GM19467 (cell line): ENCODE measurements at regions not wholly inside any gene's neighbourhood (a gene's known extent, or its start where the extent isn't known, plus 50 kb on each side); places are given as distances from the start of the nearest gene placed in this dataset.
"Not testable (repeated sequence)": the region's sequence is repeated elsewhere in the genome, so short reads cannot be mapped to it uniquely, and the experiment has no call there.

Experiments used
- ATAC-seq: cut with Tn5 transposase; IDR thresholded peaks from one replicate; pipeline ENCODE4 v1.9.1; 2021; ENCODE audit warnings: mild to moderate bottlenecking, moderate library complexity; ENCODE audit not compliant: unreplicated experiment

DNA sequence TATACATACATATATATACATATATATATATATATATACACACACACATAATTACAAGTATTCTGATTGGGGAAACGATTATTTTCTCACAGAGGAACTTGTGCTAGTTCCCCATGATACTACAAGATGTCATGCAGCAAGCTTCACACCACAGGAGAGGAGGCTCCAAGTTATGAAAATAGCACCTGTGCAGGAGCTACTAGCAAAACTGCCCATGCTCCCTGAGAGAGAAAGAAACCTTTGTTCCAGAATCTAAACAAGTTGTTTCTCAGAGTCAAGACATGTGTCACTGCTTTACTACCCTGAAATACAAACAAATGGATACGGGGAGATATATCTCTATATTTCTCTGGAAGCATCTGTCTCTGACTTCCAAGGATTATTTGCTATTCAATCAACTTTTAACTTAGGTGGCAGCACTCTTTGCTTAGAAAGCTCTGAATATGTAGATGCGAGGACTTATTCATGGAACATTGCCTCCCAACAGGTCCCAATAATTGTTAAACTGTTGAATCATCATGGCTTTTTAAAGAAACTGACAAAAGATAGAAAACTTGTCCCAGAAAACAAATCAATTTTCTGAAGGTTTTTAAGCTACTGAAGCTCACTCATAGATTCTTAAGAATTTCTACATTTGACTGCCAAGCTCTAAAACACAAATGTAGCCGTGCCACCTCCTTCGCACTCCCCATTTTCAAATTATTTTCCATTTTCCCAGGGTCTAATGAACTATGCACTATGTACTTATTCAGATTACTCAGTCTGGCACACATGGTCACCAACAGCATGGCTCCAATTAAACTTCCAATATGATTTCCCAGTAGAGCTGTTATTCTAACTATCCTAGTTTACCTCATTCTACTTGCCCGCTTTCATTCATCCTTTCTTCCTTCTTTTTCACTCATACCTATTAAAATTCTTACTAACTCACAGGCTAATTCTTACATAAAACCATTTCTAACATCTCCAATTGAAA is 929.1 kb downstream of the LTN1 start:
- no peak for ATAC-seq

DNA sequence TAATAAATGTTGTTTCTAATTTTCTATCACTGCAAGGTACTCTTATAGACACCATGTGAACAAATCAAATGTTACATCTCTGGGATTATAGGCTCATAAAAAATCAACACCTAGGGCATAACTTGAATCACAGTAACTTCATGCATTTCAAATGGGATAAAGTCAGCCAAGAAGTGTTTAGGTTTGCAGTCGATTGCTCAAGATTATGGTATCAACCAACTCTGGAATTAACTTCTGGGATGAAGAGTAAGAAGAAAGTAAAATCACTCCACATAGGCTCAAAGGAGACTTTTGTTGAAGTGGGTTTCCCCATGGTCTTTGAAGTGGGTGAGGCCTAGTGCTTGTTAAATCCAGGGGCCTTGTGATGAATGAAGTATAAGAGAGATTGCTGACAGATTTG is 939.7 kb downstream of the LTN1 start:
- ATAC-seq: not testable (repeated sequence)

GRCh38 chr21:28051649-28052048 is 941.0 kb downstream of the LTN1 start:
- not testable (repeated sequence) for ATAC-seq

DNA sequence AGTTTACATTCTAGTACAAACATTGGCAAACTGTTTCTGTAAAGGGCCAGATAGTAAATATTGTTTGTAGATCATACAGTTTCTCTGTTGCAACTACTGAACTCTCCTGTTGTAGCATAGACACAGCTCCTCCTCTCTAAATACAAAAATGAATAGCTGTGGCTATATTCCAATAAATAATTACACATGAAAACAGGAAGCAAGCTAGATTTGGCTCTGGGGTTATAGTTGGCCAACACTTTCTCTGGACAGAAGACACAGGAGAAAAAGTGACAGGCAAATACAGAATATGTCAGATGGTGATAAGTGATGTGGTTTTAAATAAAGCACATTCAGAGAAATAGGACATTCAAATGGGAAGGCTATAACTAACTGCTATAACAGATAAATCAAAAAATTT is 957.0 kb downstream of the LTN1 start:
- ATAC-seq: not testable (repeated sequence)

DNA sequence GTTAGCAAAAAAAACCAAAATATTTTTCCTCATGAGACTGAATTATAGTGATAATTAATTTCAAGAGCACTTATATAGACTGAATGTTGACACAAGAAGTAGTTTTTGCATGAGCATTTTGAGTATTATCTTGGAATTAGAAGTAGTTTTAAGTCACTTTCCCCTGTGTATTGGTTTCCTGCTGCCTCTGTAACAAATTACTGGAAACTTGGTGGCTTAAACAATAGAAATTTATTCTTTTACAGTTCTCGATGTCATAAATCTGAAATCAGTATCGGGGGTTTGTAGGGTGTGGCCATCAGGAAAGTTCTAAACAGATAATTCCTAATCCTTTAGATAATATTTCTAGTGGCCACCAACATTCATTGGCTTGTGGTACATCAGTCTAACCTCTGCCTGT is 957.8 kb downstream of the LTN1 start:
- ATAC-seq: not testable (repeated sequence)

DNA sequence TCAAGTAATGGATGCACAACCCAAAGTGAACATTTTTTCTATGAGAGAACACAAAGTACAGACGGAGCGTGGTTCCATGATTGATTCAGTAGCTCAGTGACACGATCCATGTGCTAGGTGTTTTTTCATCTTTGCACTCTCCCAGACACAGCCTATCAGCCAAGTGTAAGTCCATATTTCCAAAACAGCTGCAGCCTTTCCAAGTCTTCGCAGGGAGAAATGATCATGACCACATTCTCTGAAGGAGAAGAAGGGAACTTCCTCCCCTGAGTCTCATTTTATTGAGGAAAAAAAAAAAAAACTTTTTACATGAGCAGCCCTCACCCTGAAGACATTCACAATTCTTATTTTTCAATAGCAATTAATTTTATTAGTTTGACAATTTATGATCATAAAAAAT is 958.3 kb downstream of the LTN1 start:
- ATAC-seq: not testable (repeated sequence)

DNA sequence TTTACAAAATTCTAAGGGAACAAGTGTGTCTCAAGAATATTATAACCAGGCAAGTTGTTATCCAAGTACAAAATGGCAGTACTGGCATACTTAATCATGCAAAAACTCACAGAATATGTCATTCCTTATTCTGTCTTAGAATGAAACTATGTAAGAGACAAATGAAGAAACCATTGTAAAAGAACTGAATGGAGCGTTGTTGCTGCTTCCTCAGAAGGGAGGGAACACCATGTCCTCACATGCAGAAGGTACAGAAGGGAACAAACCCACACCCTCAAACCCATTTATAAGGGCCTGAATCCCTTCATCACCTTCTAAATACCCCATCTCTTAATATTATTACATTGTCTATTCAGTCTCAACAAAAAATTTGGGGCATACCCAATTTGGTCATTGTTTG is 960.0 kb downstream of the LTN1 start:
- not testable (repeated sequence) for ATAC-seq

DNA sequence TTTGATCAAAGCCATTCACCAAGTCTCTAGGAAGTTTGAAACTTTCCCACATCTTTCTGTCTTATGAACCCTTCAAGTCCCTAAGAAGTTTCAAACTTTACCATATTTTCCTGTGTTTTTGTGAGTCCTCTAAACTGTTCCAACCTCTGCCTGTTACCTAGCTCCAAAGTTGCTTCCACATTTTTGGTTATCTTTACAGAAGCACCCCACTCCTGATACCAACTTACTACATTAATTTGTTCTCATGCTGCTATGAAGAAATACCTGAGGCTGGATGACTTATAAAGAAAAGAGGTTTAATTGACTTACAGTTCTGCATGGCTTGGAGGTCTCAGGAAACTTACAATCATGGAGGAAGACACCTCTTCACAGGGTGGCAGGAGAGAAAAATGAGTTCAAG is 961.6 kb downstream of the LTN1 start:
- ATAC-seq: not testable (repeated sequence)

DNA sequence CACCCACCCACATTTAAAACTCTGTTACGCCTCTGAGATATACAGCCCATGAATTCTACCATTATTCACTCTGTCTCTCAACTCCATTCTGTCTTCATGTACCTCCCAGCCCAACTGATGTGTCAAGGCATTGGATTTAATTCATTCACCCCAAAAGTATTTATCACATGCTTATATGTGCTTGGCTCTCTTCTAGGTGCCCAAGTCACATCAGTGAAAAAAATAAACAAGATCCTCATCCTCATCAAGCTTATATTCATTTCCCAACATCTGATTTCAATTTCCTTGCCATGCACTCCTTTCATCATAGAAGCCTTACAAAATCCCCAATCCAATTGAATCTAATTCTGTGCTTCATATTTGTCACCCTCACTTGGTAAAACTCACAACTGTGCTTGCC is 967.6 kb downstream of the LTN1 start:
- ATAC-seq: no peak

GRCh38 chr21:28018741-28019669 is 973.7 kb downstream of the LTN1 start:
- ATAC-seq: no peak

- ATAC-seq: no peak
Measured at GRCh38 chr21:28018213-28018612, 974.5 kb downstream of the LTN1 start.

DNA sequence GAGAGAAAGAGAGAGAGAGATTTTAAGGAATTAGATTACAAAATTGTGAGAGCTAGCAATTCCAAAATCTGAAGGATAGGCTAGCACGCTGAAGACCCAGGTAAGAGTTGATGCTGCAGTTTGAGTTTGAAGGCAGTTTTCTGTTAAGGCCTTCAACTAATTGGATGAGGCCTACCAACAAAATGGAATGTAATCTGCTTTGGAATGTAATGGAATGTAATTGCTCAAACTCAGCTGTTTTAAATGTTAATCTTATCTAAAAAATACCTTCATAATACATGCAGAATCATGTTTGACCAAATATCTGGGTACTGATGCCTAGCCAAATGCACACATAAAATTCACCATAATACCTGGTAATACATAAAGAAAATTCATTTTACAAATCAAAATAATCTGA is 976.1 kb downstream of the LTN1 start:
- no peak for ATAC-seq

DNA sequence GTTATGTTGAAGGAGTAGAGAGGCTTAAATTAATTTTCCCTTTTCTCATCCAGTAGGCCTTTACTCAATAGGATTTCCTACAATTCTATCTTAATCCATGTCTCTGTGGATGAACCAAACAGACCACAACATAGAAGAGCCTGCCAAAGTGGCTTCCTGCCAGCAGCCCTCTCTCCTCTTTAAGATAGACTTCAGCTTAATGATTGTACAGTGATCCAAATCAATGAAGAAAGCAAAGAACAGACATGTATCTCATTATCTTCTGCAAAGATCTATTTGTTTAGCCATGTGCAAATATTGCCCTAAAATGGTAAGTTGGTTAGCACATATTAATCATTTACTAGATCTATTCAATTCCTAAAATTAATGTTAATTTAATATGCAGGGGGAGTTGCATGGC is 979.6 kb downstream of the LTN1 start:
- not testable (repeated sequence) for ATAC-seq

- not testable (repeated sequence) for ATAC-seq
Measured at GRCh38 chr21:28011970-28012369, 980.7 kb downstream of the LTN1 start.

DNA sequence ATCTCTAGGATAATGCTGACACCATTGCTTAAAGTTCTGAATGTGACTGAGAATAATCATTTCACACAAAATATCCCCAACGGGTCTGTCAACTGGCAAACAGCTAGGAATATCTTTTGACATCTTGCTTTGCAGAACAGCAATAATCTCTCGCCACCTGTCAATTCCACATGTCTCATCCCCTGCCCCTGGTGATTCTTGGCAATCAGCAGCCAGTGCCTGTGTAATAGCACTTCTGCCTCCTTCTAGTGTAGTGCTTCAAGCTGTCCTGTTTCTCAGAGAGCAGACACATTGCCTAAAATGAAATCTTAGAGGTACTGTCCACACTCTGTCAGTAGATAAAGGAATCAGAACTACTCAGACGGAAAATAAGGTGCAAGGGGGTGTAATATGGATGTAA is 984.4 kb downstream of the LTN1 start:
- ATAC-seq: not testable (repeated sequence)

GRCh38 chr21:28003627-28004026 is 989.0 kb downstream of the LTN1 start:
- not testable (repeated sequence) for ATAC-seq

- ATAC-seq: not testable (repeated sequence)
Measured at GRCh38 chr21:27996906-27997305, 995.8 kb downstream of the LTN1 start.

- ATAC-seq: not testable (repeated sequence)
Measured at GRCh38 chr21:27984663-27985325, 1007.9 kb downstream of the LTN1 start.

DNA sequence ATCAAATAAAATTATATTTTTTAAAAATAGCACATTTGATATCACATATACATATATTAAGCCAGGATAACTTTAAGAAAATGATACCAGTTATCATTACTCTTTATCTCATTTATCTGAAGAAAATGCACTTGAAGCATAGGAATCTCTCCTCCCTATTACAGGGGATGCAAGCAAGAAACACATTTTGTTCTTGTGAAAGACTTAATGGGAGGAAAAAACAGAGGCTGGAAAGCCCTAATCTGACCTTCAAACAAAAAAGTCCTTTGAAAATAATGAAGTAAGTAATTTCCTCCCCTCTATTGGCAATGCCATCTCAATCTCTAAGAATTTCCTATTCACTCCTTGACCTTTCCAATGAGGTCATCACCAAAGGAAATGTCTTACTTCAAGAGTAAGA is 1012.6 kb upstream of the ADAMTS5 start:
- not testable (repeated sequence) for ATAC-seq

GRCh38 chr21:27975514-27975913 is 1008.6 kb upstream of the ADAMTS5 start:
- ATAC-seq: no peak

- ATAC-seq: not testable (repeated sequence)
Measured at GRCh38 chr21:27974152-27974551, 1007.3 kb upstream of the ADAMTS5 start.
